IMR-90 (cell line): ENCODE measurements at regions not wholly inside any gene's neighbourhood (a gene's known extent, or its start where the extent isn't known, plus 50 kb on each side); places are given as distances from the start of the nearest gene placed in this dataset.
A peak's percentile ranks its signal among the peaks of the same experiment; 100 is the strongest.

ENCODE experiments used
- ATAC-seq: fragments of 200-7000 bp; cut with Tn5 transposase; 2 replicates; pipeline ENCODE4 v1.9.1; 2020; ENCODE audit warnings: low read depth, mild to moderate bottlenecking, moderate library complexity
- BruUV-seq: library from RNA; stranded (reverse); fragments of 400-500 nt; replicated peaks from 2 replicates; lab custom pipeline; 2021; lab: Mats Ljungman, UMichigan
- CTCF ChIA-PET: fragments of 300-600 bp; formaldehyde crosslinking; extraction: SDS; loops from one replicate; lab custom pipeline; 2021; ENCODE audit warnings: antibody characterized with exemption; lab: Yijun Ruan, JAX
- POLR2A ChIA-PET: fragments of 300-600 bp; sonication (Branson Sonifier 250); formaldehyde crosslinking; loops from one replicate; lab custom pipeline; 2022; ENCODE audit warnings: antibody characterized with exemption; ENCODE audit not compliant: unreplicated experiment; lab: Charles Lee
- DNase-seq: peaks from one replicate; pipeline ENCODE4 v3.0.0; 2013
- H2AFZ ChIP-seq: replicated peaks from 2 replicates; pipeline ENCODE3; 2013; ENCODE audit warnings: low read length, mild to moderate bottlenecking; ENCODE audit not compliant: poor library complexity
- H2AK5ac ChIP-seq: 2 replicates; pipeline ENCODE4 v1.6.1; 2013; ENCODE audit warnings: low read depth, low read length, inconsistent platforms
- H2AK9ac ChIP-seq: replicated peaks from 2 replicates; pipeline ENCODE3; 2013; ENCODE audit warnings: mild to moderate bottlenecking, low read depth, low read length, moderate library complexity; ENCODE audit not compliant: poor library complexity
- H2BK120ac ChIP-seq: 2 replicates; pipeline ENCODE4 v1.6.1; 2013; ENCODE audit warnings: low read depth, low read length, inconsistent platforms
- H2BK15ac ChIP-seq: 3 replicates; pipeline ENCODE4 v1.6.1; 2013; ENCODE audit warnings: low read depth, low read length, inconsistent platforms
- H2BK20ac ChIP-seq: 2 replicates; pipeline ENCODE4 v1.6.1; 2013; ENCODE audit warnings: low read depth, mild to moderate bottlenecking, inconsistent platforms, low read length, moderate library complexity
- H2BK5ac ChIP-seq: 2 replicates; pipeline ENCODE4 v1.6.1; 2013; ENCODE audit warnings: mild to moderate bottlenecking, low read depth, low read length, inconsistent platforms; ENCODE audit not compliant: poor library complexity, severe bottlenecking
- H3K14ac ChIP-seq: replicated peaks from 2 replicates; pipeline ENCODE4 v1.6.1; 2013; ENCODE audit warnings: low read depth, low read length, inconsistent platforms
- H3K18ac ChIP-seq: 2 replicates; pipeline ENCODE4 v1.6.1; 2013; ENCODE audit warnings: low read depth, low read length, control low read depth
- H3K23ac ChIP-seq: 2 replicates; pipeline ENCODE4 v1.6.1; 2013; ENCODE audit warnings: low read depth, low read length, inconsistent platforms
- H3K27ac ChIP-seq: 2 replicates; pipeline ENCODE4 v1.5.1; 2013; ENCODE audit warnings: mild to moderate bottlenecking, control low read depth, low read length; ENCODE audit not compliant: insufficient read depth
- H3K27me3 ChIP-seq: 2 replicates; pipeline ENCODE4 v1.6.1; 2013; ENCODE audit warnings: low read length; ENCODE audit not compliant: control insufficient read depth, insufficient read depth
- H3K36me3 ChIP-seq: 2 replicates; pipeline ENCODE4 v1.6.1; 2013; ENCODE audit warnings: low read length, mixed read lengths; ENCODE audit not compliant: control insufficient read depth, insufficient read depth
- H3K4ac ChIP-seq: 2 replicates; pipeline ENCODE4 v1.6.1; 2013; ENCODE audit warnings: low read depth, low read length, inconsistent platforms
- H3K4me1 ChIP-seq: 2 replicates; pipeline ENCODE4 v1.6.1; 2013; ENCODE audit warnings: low read length, mixed read lengths; ENCODE audit not compliant: control insufficient read depth, insufficient read depth
- H3K4me2 ChIP-seq: 2 replicates; pipeline ENCODE4 v1.6.1; 2013; ENCODE audit warnings: low read depth, mild to moderate bottlenecking, control low read depth, low read length, moderate library complexity
- H3K4me3 ChIP-seq: 2 replicates; pipeline ENCODE4 v1.5.1; 2013; ENCODE audit warnings: low read depth, mild to moderate bottlenecking, control low read depth, low read length, moderate library complexity; ENCODE audit not compliant: insufficient read depth
- H3K56ac ChIP-seq: 2 replicates; pipeline ENCODE4 v1.6.1; 2013; ENCODE audit warnings: low read length, inconsistent platforms; ENCODE audit not compliant: insufficient read depth; ENCODE audit errors: extremely low read depth
- H3K79me1 ChIP-seq, 2 experiments: 2 replicates each; pipeline ENCODE4 v1.6.1; 2013; ENCODE audit warnings: low read length in 2 of 2, inconsistent platforms in 1 of 2, low read depth in 1 of 2
- H3K9ac ChIP-seq: 2 replicates; pipeline ENCODE4 v1.6.1; 2013; ENCODE audit warnings: low read depth, low read length, control low read depth
- H3K9me1 ChIP-seq: 2 replicates; pipeline ENCODE4 v1.6.1; 2013; ENCODE audit warnings: low read length, inconsistent platforms; ENCODE audit not compliant: insufficient read depth
- H3K9me3 ChIP-seq: 2 replicates; pipeline ENCODE4 v1.6.1; 2013; ENCODE audit warnings: low read length; ENCODE audit not compliant: control insufficient read depth, insufficient read depth
- H4K20me1 ChIP-seq: 2 replicates; pipeline ENCODE4 v1.6.1; 2013; ENCODE audit warnings: low read length, inconsistent platforms; ENCODE audit not compliant: insufficient read depth
- H4K5ac ChIP-seq: 2 replicates; pipeline ENCODE4 v1.6.1; 2013; ENCODE audit warnings: mild to moderate bottlenecking, low read depth, low read length, control low read depth
- H4K8ac ChIP-seq, 2 experiments: 2 replicates each; pipeline ENCODE4 v1.6.1; 2013; ENCODE audit warnings: low read depth in 2 of 2, low read length in 2 of 2, control low read depth in 1 of 2, inconsistent platforms in 1 of 2
- H4K91ac ChIP-seq: 2 replicates; pipeline ENCODE4 v1.6.1; 2013; ENCODE audit warnings: low read depth, low read length, inconsistent platforms; ENCODE audit not compliant: insufficient read depth
- BHLHE40 ChIP-seq: fragments of 150-350 bp; IDR thresholded peaks from 2 replicates; pipeline ENCODE4 v1.6.1; 2016; ENCODE audit warnings: mild to moderate bottlenecking, low read depth, low read length
- CEBPB ChIP-seq: IDR thresholded peaks from 2 replicates; pipeline ENCODE4 v1.6.1; 2012; ENCODE audit warnings: low read depth, low read length, improper control_type of control experiment
- FOS ChIP-seq: fragments of 150-350 bp; IDR thresholded peaks from 2 replicates; pipeline ENCODE4 v1.6.1; 2016; ENCODE audit warnings: low read depth, low read length
- MAFK ChIP-seq: IDR thresholded peaks from 2 replicates; pipeline ENCODE4 v1.6.1; 2012; ENCODE audit warnings: low read depth, low read length, improper control_type of control experiment
- MAZ ChIP-seq: IDR thresholded peaks from 2 replicates; pipeline ENCODE4 v1.6.1; 2012; ENCODE audit warnings: low read depth, mild to moderate bottlenecking, low read length, improper control_type of control experiment, moderate library complexity, borderline replicate concordance
- MXI1 ChIP-seq: IDR thresholded peaks from 2 replicates; pipeline ENCODE4 v1.6.1; 2012; ENCODE audit warnings: low read depth, mild to moderate bottlenecking, low read length, moderate library complexity, borderline replicate concordance
- NFE2L2 ChIP-seq: fragments of 150-350 bp; IDR thresholded peaks from 2 replicates; pipeline ENCODE4 v1.6.1; 2016; ENCODE audit warnings: low read depth, mild to moderate bottlenecking, low read length
- POLR2A ChIP-seq: IDR thresholded peaks from 2 replicates; pipeline ENCODE4 v1.6.1; 2012; ENCODE audit warnings: mild to moderate bottlenecking, low read depth, low read length
- RAD21 ChIP-seq: IDR thresholded peaks from 2 replicates; pipeline ENCODE4 v1.6.1; 2012; ENCODE audit warnings: low read length, improper control_type of control experiment
- RCOR1 ChIP-seq: IDR thresholded peaks from 2 replicates; pipeline ENCODE4 v1.6.1; 2012; ENCODE audit warnings: mild to moderate bottlenecking, low read length, improper control_type of control experiment; ENCODE audit not compliant: insufficient replicate concordance
- RFX5 ChIP-seq: IDR thresholded peaks from 2 replicates; pipeline ENCODE4 v1.8.0; 2012; ENCODE audit warnings: low read depth, mild to moderate bottlenecking, low read length, moderate library complexity
- SMC3 ChIP-seq: fragments of 150-350 bp; IDR thresholded peaks from 2 replicates; pipeline ENCODE4 v1.6.1; 2016; ENCODE audit warnings: low read depth, mild to moderate bottlenecking, antibody characterized with exemption, low read length, moderate library complexity
- WGBS, 2 experiments: methylation state at CpG; one replicate each; pipeline versions ENCODE4 v1.1.5 to v1.1.7; 2013; ENCODE audit warnings: missing lambda C conversion rate in 2 of 2; ENCODE audit not compliant: insufficient read length in 1 of 2; ENCODE audit errors: extremely low coverage in 2 of 2; 5-methylcytosine and 5-hydroxymethylcytosine counted together
- dilution Hi-C: fragments of 300-500 bp; cut with HindIII; formaldehyde crosslinking; loops from one replicate; pipeline ENCODE4 v1.14.3; 2018; ENCODE audit warnings: low sequenced_read_pairs; ENCODE audit not compliant: unreplicated experiment
- in situ Hi-C: fragments of 300-500 bp; cut with MboI; formaldehyde crosslinking; loops from 3 replicates; pipeline ENCODE4 v1.14.3; 2019; ENCODE audit warnings: low sequenced_read_pairs, inconsistent platforms, mixed read lengths
- intact Hi-C: fragments of 100-400 bp; cut with micrococcal nuclease; formaldehyde crosslinking; loops from 2 replicates; pipeline ENCODE4 v1.10.0; 2022
- TF ChIP-seq, protein P1 (sequence below): fragments of 150-350 bp; IDR thresholded peaks from 2 replicates; pipeline ENCODE4 v1.6.1; 2016; ENCODE audit warnings: low read depth, mild to moderate bottlenecking, low read length, moderate library complexity, borderline replicate concordance
- TF ChIP-seq, protein P2 (sequence below): fragments of 150-350 bp; IDR thresholded peaks from 2 replicates; pipeline ENCODE4 v1.6.1; 2017; ENCODE audit warnings: mild to moderate bottlenecking, antibody characterized with exemption, low read length, low read depth
- TF ChIP-seq, protein P3 (sequence below): conservative IDR thresholded peaks from 2 replicates; pipeline ENCODE4 v1.5.1; 2012; ENCODE audit warnings: mild to moderate bottlenecking, low read depth, low read length, improper control_type of control experiment

DNA sequence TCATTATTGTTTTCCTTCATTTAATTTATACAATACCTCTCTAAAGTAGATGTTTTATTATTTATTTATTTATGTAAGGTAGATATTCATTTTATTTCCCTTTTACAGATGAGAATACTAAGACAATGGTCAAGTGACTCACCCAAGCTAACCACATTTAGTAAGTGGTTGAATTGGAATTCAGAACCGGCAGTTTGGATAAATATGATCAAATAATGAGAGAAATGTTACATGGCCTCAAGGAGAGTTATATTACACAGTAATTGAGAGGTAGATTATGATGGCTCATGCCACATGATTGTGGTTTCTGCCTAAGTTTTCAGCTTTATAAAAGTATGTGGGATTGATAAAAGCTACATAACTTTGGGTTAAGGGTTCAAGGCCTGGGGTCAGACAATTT lies 239.4 kb upstream of the BOD1L1 start:
- TF ChIP-seq MAFK (no peak), RAD21 (no peak), FOS (no peak), SMC3 (no peak), CEBPB (no peak), RCOR1 (no peak), MAZ (no peak), NFE2L2 (no peak), BHLHE40 (no peak), RFX5 (no peak), POLR2A (no peak), MXI1 (no peak)
- TF ChIP-seq, protein P1, sequence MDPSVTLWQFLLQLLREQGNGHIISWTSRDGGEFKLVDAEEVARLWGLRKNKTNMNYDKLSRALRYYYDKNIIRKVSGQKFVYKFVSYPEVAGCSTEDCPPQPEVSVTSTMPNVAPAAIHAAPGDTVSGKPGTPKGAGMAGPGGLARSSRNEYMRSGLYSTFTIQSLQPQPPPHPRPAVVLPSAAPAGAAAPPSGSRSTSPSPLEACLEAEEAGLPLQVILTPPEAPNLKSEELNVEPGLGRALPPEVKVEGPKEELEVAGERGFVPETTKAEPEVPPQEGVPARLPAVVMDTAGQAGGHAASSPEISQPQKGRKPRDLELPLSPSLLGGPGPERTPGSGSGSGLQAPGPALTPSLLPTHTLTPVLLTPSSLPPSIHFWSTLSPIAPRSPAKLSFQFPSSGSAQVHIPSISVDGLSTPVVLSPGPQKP, result no peak
- TF ChIP-seq, protein P2, sequence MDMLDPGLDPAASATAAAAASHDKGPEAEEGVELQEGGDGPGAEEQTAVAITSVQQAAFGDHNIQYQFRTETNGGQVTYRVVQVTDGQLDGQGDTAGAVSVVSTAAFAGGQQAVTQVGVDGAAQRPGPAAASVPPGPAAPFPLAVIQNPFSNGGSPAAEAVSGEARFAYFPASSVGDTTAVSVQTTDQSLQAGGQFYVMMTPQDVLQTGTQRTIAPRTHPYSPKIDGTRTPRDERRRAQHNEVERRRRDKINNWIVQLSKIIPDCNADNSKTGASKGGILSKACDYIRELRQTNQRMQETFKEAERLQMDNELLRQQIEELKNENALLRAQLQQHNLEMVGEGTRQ, result no peak
- TF ChIP-seq, protein P3, sequence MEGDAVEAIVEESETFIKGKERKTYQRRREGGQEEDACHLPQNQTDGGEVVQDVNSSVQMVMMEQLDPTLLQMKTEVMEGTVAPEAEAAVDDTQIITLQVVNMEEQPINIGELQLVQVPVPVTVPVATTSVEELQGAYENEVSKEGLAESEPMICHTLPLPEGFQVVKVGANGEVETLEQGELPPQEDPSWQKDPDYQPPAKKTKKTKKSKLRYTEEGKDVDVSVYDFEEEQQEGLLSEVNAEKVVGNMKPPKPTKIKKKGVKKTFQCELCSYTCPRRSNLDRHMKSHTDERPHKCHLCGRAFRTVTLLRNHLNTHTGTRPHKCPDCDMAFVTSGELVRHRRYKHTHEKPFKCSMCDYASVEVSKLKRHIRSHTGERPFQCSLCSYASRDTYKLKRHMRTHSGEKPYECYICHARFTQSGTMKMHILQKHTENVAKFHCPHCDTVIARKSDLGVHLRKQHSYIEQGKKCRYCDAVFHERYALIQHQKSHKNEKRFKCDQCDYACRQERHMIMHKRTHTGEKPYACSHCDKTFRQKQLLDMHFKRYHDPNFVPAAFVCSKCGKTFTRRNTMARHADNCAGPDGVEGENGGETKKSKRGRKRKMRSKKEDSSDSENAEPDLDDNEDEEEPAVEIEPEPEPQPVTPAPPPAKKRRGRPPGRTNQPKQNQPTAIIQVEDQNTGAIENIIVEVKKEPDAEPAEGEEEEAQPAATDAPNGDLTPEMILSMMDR, result no peak
- no peak overlapping the region for H2BK120ac ChIP-seq
- ChIA-PET CTCF (interaction anchor here (1.0 kb wide), 1 partner anchor 213 kb away, joined by 3 read pairs; no protein-coding TSS in a partner anchor), POLR2A (no interaction called here)
- intact Hi-C loops, result no loop called here
- H3K9me3 ChIP-seq, result no peaks in the 10 kb centered on the region; the same call in 1 of the 2 replicates
- no peaks in the 10 kb centered on the region for H3K9me1 ChIP-seq
- H3K4me3 ChIP-seq, result no peak overlapping the region
- H4K8ac ChIP-seq, result no peak overlapping the region
- H4K20me1 ChIP-seq, result no peaks in the 10 kb centered on the region
- H3K23ac ChIP-seq, result no peak overlapping the region
- ATAC-seq (no peak), DNase-seq (peak; percentile 32)
- no peaks in the 10 kb centered on the region for H3K27me3 ChIP-seq
- no peak overlapping the region for H2AK5ac ChIP-seq
- no peak overlapping the region for H4K91ac ChIP-seq
- in situ Hi-C loops, result no loop called here
- no peak overlapping the region for H2BK15ac ChIP-seq
- peaks cover 4% of the 10 kb centered on the region for H3K4me1 ChIP-seq
- H3K56ac ChIP-seq, result no peak overlapping the region
- no peak overlapping the region for H3K27ac ChIP-seq
- H3K4ac ChIP-seq, result no peak overlapping the region
- no peak overlapping the region for H2BK5ac ChIP-seq
- H2BK20ac ChIP-seq, result no peak overlapping the region
- BruUV-seq, result no TSS peak
- H4K5ac ChIP-seq, result no peak overlapping the region
- no peak overlapping the region for H3K18ac ChIP-seq
- H3K4me2 ChIP-seq, result no peak overlapping the region
- H3K14ac ChIP-seq, result no peak overlapping the region
- H2AK9ac ChIP-seq, result no peak overlapping the region
- no peak overlapping the region for H2AFZ ChIP-seq
- no peak overlapping the region for H3K9ac ChIP-seq
- no CpG with 5 or more reads among the region's 1 CpG for WGBS, 2 experiments
- H3K36me3 ChIP-seq, result no peaks in the 10 kb centered on the region
- no peaks in the 10 kb centered on the region for H3K79me1 ChIP-seq
- dilution Hi-C loops, result no loop called here
